ENCODE measurements at regions not wholly inside any gene's neighbourhood (a gene's known extent, or its start where the extent isn't known, plus 50 kb on each side); places are given as distances from the start of the nearest gene placed in this dataset.

DNA sequence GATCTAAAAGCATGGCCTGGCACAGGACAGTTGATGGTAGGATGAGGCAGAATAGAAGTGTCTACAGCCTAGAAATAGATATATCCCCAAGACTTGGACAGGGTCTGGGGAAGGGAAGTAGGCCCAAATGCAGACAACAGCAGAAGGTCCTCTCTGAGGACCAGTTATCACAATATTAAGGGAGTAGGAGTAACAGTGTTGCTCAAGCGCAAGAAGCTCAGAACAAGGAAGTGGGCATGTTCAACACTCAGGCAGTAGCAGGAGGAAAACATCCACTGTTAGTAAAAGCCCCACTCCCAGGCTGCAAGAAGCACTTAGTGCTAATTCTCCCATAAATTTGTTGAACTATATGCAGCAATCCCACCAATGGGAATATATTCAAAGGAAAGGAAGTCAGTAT is 314.7 kb downstream of the METTL4 start:
- no peak for DNase-seq
- Histone ChIP-seq H3K4me1 (no peaks in the 10 kb centered on the region), H3K27me3 (replicated peaks; ENCODE audit: control insufficient read depth, insufficient read depth, low read length) (no peaks in the 10 kb centered on the region), H3K9me3 (peaks cover 12% of the 10 kb centered on the region), H3K36me3 (ENCODE audit: control insufficient read depth, insufficient read depth, low read length) (no peaks in the 10 kb centered on the region), H3K4me3 (ENCODE audit: low read depth, low read length) (no peak overlapping the region)
- Mint-ChIP-seq H3K27me3 (ENCODE audit: insufficient read depth, unreplicated experiment) (no peaks in the 10 kb centered on the region), H3K4me3 (ENCODE audit: unreplicated experiment) (no peak overlapping the region), H3K36me3 (ENCODE audit: insufficient read depth, unreplicated experiment) (no peaks in the 10 kb centered on the region), H3K27ac (ENCODE audit: unreplicated experiment) (no peak overlapping the region), H3K9me3 (ENCODE audit: unreplicated experiment) (peaks cover 29% of the 10 kb centered on the region), H3K4me1 (ENCODE audit: low read depth, unreplicated experiment) (no peaks in the 10 kb centered on the region)
- CTCF ChIA-PET: no interaction called here
- intact Hi-C loops (cut with micrococcal nuclease; ENCODE audit: unreplicated experiment): no loop called here
- POLR2A ChIA-PET: no interaction called here
- no TSS peak for BruUV-seq (replicated peaks)
- TF ChIP-seq, protein P1, sequence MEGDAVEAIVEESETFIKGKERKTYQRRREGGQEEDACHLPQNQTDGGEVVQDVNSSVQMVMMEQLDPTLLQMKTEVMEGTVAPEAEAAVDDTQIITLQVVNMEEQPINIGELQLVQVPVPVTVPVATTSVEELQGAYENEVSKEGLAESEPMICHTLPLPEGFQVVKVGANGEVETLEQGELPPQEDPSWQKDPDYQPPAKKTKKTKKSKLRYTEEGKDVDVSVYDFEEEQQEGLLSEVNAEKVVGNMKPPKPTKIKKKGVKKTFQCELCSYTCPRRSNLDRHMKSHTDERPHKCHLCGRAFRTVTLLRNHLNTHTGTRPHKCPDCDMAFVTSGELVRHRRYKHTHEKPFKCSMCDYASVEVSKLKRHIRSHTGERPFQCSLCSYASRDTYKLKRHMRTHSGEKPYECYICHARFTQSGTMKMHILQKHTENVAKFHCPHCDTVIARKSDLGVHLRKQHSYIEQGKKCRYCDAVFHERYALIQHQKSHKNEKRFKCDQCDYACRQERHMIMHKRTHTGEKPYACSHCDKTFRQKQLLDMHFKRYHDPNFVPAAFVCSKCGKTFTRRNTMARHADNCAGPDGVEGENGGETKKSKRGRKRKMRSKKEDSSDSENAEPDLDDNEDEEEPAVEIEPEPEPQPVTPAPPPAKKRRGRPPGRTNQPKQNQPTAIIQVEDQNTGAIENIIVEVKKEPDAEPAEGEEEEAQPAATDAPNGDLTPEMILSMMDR (IDR thresholded peaks at IDR 0.05; ENCODE audit: insufficient read depth in 1 of 2, low read depth in 1 of 2, low read length in 1 of 2, severe bottlenecking in 1 of 2, unreplicated experiment in 1 of 2): no peak

- POLR2A ChIA-PET: no interaction called here
Measured at GRCh38 chr18:2258954-2259353, 312.4 kb downstream of the METTL4 start.

DNA sequence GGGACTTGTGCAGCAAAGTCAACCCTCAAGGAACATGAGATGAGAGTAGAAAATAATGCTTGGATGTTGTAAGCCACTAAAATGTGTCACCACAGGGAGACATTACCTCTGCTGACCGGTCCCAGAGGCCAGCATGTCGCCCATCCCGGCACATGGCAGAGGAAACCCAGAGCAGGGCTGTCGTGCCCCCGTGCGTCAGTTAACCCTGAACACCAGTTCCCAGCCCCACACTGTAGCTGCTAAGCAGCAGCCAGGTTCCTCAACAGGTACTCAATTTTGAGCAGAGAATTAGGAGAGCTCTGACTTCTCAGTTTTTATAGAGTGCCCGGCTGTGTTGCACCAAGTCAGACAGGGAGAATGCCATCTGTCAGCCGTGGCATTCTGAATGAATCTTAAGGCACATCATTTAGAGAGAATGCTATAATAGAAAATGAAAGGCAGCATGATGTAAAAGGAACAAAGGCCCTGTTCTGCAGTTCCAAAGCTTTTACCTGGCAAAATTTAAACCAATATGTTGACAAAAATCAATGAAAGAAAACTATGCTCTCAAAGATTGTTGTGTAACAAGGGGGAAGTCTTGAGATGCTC is 307.9 kb downstream of the METTL4 start:
- Histone ChIP-seq H3K27me3 (replicated peaks; ENCODE audit: control insufficient read depth, insufficient read depth, low read length) (no peaks in the 10 kb centered on the region), H3K36me3 (ENCODE audit: control insufficient read depth, insufficient read depth, low read length) (no peaks in the 10 kb centered on the region), H3K4me3 (ENCODE audit: low read depth, low read length) (no peak overlapping the region), H3K9me3 (no peaks in the 10 kb centered on the region; the same call in 1 of the 2 replicates), H3K4me1 (no peaks in the 10 kb centered on the region)
- Mint-ChIP-seq H3K36me3 (ENCODE audit: insufficient read depth, unreplicated experiment) (no peaks in the 10 kb centered on the region), H3K9me3 (ENCODE audit: unreplicated experiment) (no peaks in the 10 kb centered on the region), H3K27ac (ENCODE audit: unreplicated experiment) (no peak overlapping the region), H3K27me3 (ENCODE audit: insufficient read depth, unreplicated experiment) (peaks cover 2% of the 10 kb centered on the region), H3K4me1 (ENCODE audit: low read depth, unreplicated experiment) (no peaks in the 10 kb centered on the region), H3K4me3 (ENCODE audit: unreplicated experiment) (no peak overlapping the region)
- TF ChIP-seq, protein P1 (IDR thresholded peaks at IDR 0.05; ENCODE audit: insufficient read depth in 1 of 2, low read depth in 1 of 2, low read length in 1 of 2, severe bottlenecking in 1 of 2, unreplicated experiment in 1 of 2): no peak
- intact Hi-C loops (cut with micrococcal nuclease; ENCODE audit: unreplicated experiment): no loop called here
- CTCF ChIA-PET: no interaction called here
- POLR2A ChIA-PET: no interaction called here
- BruUV-seq (replicated peaks): no TSS peak
- no peak for DNase-seq

More at GRCh38 chr18:2258954-2259353, 312.4 kb downstream of the METTL4 start:
- no peak overlapping the region for H3K4me3 ChIP-seq (ENCODE audit: low read depth, low read length)
- no peak for DNase-seq
- no peaks in the 10 kb centered on the region for H3K36me3 ChIP-seq (ENCODE audit: control insufficient read depth, insufficient read depth, low read length)
- CTCF ChIA-PET: no interaction called here
- H3K4me1 Mint-ChIP-seq (ENCODE audit: low read depth, unreplicated experiment): no peaks in the 10 kb centered on the region
- H3K27me3 Mint-ChIP-seq (ENCODE audit: insufficient read depth, unreplicated experiment): no peaks in the 10 kb centered on the region
- no peak overlapping the region for H3K4me3 Mint-ChIP-seq (ENCODE audit: unreplicated experiment)
- no peaks in the 10 kb centered on the region for H3K27me3 ChIP-seq (replicated peaks; ENCODE audit: control insufficient read depth, insufficient read depth, low read length)
- intact Hi-C loops (cut with micrococcal nuclease; ENCODE audit: unreplicated experiment): no loop called here
- no peaks in the 10 kb centered on the region for H3K4me1 ChIP-seq
- H3K27ac Mint-ChIP-seq (ENCODE audit: unreplicated experiment): no peak overlapping the region
- peaks cover 28% of the 10 kb centered on the region for H3K9me3 Mint-ChIP-seq (ENCODE audit: unreplicated experiment)
- TF ChIP-seq, protein P1 (IDR thresholded peaks at IDR 0.05; ENCODE audit: insufficient read depth in 1 of 2, low read depth in 1 of 2, low read length in 1 of 2, severe bottlenecking in 1 of 2, unreplicated experiment in 1 of 2): no peak
- no TSS peak for BruUV-seq (replicated peaks)
- peaks cover 12% of the 10 kb centered on the region for H3K9me3 ChIP-seq
- no peaks in the 10 kb centered on the region for H3K36me3 Mint-ChIP-seq (ENCODE audit: insufficient read depth, unreplicated experiment)

All from Caco-2 (cell line).